ENCODE measurements at regions not wholly inside any gene's neighbourhood (a gene's known extent, or its start where the extent isn't known, plus 50 kb on each side); places are given as distances from the start of the nearest gene placed in this dataset.

GRCh38 chr11:116691771-116692177, 81.0 kb downstream of the BUD13 start:
- TF ChIP-seq ESRRG (CRISPR knock-in tag; IDR thresholded peaks at IDR 0.05) (no peak), ZFP3 (CRISPR knock-in tag; IDR thresholded peaks at IDR 0.05) (no peak), TOX (CRISPR knock-in tag; IDR thresholded peaks at IDR 0.05; ENCODE audit: borderline replicate concordance) (no peak)
